ENCODE measurements at regions not wholly inside any gene's neighbourhood (a gene's known extent, or its start where the extent isn't known, plus 50 kb on each side); places are given as distances from the start of the nearest gene placed in this dataset.

DNA sequence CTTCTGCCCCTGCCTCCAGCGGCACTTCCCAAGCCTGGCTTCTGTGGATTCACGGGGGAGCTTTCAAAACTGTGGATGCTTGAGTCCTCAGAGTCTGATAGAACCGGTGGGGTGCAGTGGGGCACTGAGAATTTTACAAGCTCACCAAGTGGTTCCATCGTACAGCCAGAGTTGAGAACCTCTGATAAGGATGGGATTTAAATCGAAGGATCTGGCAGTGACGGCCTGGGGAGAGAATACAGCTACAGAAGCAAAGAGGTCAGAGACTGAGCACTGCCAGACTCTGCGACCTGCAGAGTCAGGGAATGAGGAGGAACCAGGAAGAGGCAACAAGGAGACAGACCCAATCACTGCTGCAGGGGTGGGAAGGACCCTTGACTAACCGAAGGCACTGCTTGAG lies 124.6 kb upstream of the BOD1 start:
- CTCF ChIA-PET, result no interaction called here
- DNase-seq (ENCODE audit: low read depth, low spot score), result no peak
- POLR2A ChIA-PET, result interaction anchor here (0.7 kb wide), 1 partner anchor 139 kb away, joined by 3 read pairs; no protein-coding TSS in a partner anchor
- no peak overlapping the region for H3K4me3 ChIP-seq (ENCODE audit: low read depth, low read length)
- TF ChIP-seq, protein P1, sequence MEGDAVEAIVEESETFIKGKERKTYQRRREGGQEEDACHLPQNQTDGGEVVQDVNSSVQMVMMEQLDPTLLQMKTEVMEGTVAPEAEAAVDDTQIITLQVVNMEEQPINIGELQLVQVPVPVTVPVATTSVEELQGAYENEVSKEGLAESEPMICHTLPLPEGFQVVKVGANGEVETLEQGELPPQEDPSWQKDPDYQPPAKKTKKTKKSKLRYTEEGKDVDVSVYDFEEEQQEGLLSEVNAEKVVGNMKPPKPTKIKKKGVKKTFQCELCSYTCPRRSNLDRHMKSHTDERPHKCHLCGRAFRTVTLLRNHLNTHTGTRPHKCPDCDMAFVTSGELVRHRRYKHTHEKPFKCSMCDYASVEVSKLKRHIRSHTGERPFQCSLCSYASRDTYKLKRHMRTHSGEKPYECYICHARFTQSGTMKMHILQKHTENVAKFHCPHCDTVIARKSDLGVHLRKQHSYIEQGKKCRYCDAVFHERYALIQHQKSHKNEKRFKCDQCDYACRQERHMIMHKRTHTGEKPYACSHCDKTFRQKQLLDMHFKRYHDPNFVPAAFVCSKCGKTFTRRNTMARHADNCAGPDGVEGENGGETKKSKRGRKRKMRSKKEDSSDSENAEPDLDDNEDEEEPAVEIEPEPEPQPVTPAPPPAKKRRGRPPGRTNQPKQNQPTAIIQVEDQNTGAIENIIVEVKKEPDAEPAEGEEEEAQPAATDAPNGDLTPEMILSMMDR (IDR thresholded peaks at IDR 0.05; ENCODE audit: insufficient read depth, low read length, missing control alignments), result no peak

DNA sequence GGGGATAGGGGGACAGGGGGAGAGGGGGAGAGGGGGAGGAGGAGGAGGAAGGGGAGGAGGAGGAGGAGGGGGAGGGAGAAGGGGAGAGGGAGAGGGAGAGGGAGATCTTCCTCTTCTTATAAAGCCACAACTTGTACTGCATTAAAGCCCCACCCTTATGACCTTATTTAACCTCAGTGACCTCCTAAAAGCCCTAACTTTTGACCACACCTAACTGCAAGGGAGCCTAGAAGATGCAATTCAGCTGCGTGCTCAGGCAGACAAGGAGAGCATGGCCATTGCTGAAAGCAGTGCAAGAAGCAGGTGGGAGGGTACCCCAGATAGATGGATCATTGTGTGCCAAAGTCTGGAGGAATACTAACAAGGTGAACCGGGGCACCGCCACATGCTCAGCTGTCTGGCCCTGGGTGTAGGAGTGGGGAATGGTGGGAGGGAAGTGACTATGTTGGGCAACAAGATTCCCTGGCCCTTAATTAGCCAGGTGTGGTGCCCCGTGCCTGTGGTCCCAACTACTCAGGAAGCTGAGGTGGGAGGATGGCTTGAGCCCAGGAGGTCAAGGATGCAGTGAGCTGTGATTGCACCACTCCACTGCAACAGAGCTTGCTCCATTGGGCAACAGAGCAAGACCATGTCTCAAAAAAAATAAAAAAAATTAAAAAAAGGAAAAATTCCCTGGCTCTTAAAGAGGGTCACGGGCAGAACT lies 125.4 kb upstream of the BOD1 start:
- ChIA-PET CTCF (interaction anchor here (1.4 kb wide), 1 partner anchor 9 kb away, joined by 3 read pairs; no protein-coding TSS in a partner anchor), POLR2A (no interaction called here)
- H3K4me3 ChIP-seq (ENCODE audit: low read depth, low read length), result no peak overlapping the region
- TF ChIP-seq, protein P1 (IDR thresholded peaks at IDR 0.05; ENCODE audit: insufficient read depth, low read length, missing control alignments), result no peak
- DNase-seq (ENCODE audit: low read depth, low spot score), result no peak

DNA sequence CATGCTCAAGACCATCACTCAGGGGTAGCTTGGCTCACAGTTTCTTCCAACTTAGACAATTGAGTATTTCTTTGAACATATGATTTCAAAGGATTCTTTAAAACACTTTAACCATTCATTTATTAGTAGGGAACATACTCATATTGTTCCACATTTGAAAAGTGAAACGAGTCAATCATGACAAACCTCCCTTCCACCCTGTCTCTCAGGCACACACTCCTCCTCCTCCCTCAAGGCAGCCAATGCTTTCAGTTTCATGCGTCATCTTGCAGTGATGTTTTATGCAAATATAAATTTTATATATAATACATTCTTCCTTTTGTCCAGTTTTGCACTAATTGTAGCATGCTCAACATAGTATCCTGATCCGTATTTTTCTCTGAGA lies 126.0 kb upstream of the BOD1 start:
- TF ChIP-seq, protein P1 (IDR thresholded peaks at IDR 0.05; ENCODE audit: insufficient read depth, low read length, missing control alignments), result no peak
- no peak overlapping the region for H3K4me3 ChIP-seq (ENCODE audit: low read depth, low read length)
- CTCF ChIA-PET, result interaction anchor here (1.4 kb wide), 1 partner anchor 9 kb away, joined by 3 read pairs; no protein-coding TSS in a partner anchor
- POLR2A ChIA-PET, result no interaction called here
- DNase-seq (ENCODE audit: low read depth, low spot score), result no peak

DNA sequence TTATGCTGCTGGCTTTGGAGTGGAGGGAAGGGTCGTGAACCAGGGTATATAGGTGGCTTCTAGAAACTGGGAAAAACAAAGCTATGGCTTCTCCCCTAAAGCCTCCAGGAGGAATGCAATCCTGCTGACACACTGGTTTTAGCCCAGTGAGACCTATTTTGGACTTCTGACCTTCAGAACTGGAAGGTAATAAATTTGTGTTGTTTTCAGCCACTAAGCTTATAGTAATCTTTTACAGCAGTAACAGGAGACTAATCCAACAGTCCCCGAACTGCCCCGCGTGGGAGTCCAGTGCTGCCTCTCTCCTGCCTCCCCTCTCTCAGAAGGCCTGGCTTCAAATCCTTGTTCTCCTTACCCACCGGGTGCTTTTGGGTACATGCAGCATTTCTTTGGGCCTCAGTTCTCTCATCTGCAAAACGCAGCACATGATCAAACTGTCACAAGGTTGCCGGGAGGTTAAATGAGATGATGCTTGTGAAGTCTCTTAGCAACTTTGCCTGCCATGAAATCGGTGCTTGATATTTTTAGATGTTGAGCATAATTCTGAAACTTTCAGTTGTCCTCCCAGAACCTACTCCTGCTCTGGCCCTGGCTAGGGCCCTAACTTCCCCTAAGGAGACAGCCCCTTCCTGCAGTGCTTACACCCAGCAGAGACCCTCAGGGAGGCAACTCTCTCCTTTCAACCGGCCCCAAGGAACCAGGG lies 127.3 kb upstream of the BOD1 start:
- TF ChIP-seq, protein P1 (IDR thresholded peaks at IDR 0.05; ENCODE audit: insufficient read depth, low read length, missing control alignments), result no peak
- CTCF ChIA-PET, result interaction anchor here (1.4 kb wide), 1 partner anchor 11 kb away, joined by 3 read pairs; no protein-coding TSS in a partner anchor
- no peak overlapping the region for H3K4me3 ChIP-seq (ENCODE audit: low read depth, low read length)
- no peak for DNase-seq (ENCODE audit: low read depth, low spot score)
- POLR2A ChIA-PET, result no interaction called here

DNA sequence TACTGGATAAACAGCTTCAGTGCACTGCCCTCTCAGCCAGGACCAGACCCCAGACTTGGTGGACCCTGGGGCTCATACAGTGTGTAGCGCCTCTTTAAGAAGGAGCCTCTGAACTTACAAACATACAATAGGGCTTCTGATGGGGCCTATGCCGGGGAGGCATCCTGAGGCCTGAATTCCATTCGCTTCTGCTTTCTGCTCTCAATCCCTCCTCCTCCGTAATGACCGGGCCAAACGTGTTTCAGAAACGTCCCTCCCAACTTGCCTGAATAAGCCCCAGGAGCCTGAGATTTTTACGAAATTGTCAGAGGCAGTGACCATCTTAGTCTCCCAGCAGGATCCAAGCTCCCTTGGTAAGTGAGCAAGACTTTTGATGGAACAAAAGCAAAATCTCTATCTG lies 128.1 kb upstream of the BOD1 start:
- no peak for DNase-seq (ENCODE audit: low read depth, low spot score)
- TF ChIP-seq, protein P1 (IDR thresholded peaks at IDR 0.05; ENCODE audit: insufficient read depth, low read length, missing control alignments), result no peak
- ChIA-PET POLR2A (no interaction called here), CTCF (no interaction called here)
- no peak overlapping the region for H3K4me3 ChIP-seq (ENCODE audit: low read depth, low read length)

DNA sequence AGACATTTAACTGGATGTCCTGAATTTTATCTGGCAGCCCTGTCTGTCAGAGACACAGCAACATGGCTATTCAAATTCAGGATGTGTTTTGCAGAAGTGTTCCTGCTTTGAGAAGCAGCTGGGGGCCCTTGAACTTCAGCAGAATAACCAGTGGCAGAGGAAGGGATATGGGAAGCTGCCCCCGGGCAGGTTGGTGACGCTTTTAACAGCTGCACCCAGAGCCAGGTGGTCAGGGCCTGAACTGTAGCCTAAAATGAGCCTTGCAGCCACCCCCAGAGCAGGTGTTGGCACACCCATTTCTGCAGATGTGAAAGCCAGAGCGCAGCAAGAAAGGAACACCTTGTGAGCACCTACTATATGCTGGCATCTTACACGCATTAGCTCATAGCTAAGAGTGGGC lies 128.7 kb upstream of the BOD1 start:
- ChIA-PET CTCF (no interaction called here), POLR2A (no interaction called here)
- TF ChIP-seq, protein P1 (IDR thresholded peaks at IDR 0.05; ENCODE audit: insufficient read depth, low read length, missing control alignments), result no peak
- no peak overlapping the region for H3K4me3 ChIP-seq (ENCODE audit: low read depth, low read length)
- no peak for DNase-seq (ENCODE audit: low read depth, low spot score)
